A673 (cell line): ENCODE measurements at regions not wholly inside any gene's neighbourhood (a gene's known extent, or its start where the extent isn't known, plus 50 kb on each side); places are given as distances from the start of the nearest gene placed in this dataset.

Experiments used
- EZH2 ChIP-seq: fragments of 200-600 bp; sonication (generic); IDR thresholded peaks from 2 replicates; pipeline ENCODE4 v1.6.1; 2017; ENCODE audit warnings: borderline replicate concordance, low read depth, mild to moderate bottlenecking, mixed read lengths, antibody characterized with exemption, low read length; ENCODE audit not compliant: poor library complexity, severe bottlenecking
- TF ChIP-seq, protein P1 (sequence below): fragments of 300-800, 200-600 bp; sonication (generic); conservative IDR thresholded peaks from 2 replicates; pipeline ENCODE4 v1.5.1; 2017; ENCODE audit warnings: low read depth, mild to moderate bottlenecking, antibody characterized with exemption, low read length, moderate library complexity, mixed read lengths

- TF ChIP-seq EZH2: no peak
- TF ChIP-seq, protein P1, sequence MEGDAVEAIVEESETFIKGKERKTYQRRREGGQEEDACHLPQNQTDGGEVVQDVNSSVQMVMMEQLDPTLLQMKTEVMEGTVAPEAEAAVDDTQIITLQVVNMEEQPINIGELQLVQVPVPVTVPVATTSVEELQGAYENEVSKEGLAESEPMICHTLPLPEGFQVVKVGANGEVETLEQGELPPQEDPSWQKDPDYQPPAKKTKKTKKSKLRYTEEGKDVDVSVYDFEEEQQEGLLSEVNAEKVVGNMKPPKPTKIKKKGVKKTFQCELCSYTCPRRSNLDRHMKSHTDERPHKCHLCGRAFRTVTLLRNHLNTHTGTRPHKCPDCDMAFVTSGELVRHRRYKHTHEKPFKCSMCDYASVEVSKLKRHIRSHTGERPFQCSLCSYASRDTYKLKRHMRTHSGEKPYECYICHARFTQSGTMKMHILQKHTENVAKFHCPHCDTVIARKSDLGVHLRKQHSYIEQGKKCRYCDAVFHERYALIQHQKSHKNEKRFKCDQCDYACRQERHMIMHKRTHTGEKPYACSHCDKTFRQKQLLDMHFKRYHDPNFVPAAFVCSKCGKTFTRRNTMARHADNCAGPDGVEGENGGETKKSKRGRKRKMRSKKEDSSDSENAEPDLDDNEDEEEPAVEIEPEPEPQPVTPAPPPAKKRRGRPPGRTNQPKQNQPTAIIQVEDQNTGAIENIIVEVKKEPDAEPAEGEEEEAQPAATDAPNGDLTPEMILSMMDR: no peak
These were observed 1273.4 kb downstream of the ROBO2 start for GRCh38 chr3:78313332-78313731.
